ENCODE measurements at regions not wholly inside any gene's neighbourhood (a gene's known extent, or its start where the extent isn't known, plus 50 kb on each side); places are given as distances from the start of the nearest gene placed in this dataset.

DNA sequence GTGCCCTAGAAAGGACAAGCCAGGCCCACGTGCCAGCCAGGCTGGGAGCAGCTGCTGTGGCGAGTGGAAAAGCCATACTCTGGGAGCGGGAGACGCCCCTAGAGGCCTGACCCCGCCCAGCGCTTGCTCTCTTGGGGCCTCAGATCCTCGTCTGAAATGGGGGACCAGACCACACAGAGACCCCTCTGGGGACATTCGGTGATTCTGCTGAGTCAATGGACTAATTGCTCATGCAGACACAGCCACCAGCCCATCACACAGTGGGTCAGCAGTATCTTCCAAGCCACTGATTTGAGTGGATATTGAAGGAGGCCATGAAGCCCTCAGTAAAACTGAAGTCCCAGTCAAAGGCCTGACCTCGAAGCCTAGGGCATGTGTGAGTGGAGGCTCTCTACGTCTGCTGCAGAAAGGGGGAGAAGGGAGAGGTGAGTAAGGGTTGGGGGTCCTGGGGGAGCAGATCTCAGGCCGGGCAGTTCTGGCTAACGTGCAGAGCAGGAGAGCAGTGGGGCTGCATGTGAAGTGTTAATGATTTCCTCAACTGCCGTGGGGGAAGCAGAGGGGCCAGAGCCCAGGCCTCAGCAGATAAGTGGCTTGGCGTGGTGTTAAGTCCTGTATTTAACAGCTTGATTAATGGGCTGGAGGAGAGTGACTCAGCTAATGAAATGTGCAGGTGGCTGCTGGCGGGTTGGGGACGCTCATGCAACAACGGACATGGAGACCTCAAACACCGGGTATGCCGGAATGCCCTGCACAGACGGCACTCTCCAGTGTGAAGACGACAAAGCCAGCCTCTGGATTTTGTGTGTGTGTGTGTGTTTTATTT lies 104.4 kb upstream of the TWIST2 start:
- TF ChIP-seq EZH2phosphoT487 (IDR thresholded peaks at IDR 0.05; ENCODE audit: insufficient read depth, low read depth) (no peak), EZH2 (IDR thresholded peaks at IDR 0.05; ENCODE audit: insufficient read depth, poor library complexity, severe bottlenecking) (no peak)

Measured in GM23248 (cell line).